CD4-positive, alpha-beta T cell (primary cell): ENCODE measurements at regions not wholly inside any gene's neighbourhood (a gene's known extent, or its start where the extent isn't known, plus 50 kb on each side); places are given as distances from the start of the nearest gene placed in this dataset.

Experiments used
- ATAC-seq: fragments of 200-7000 bp; cut with Tn5 transposase; one replicate; pipeline ENCODE4 v1.10.0; 2022; ENCODE audit warnings: mild to moderate bottlenecking; ENCODE audit not compliant: poor library complexity
- CTCF ChIA-PET: fragments of 350-600 bp; sonication (Branson Sonifier 250); formaldehyde crosslinking; loops from one replicate; lab custom pipeline; 2021; ENCODE audit warnings: antibody characterized with exemption, inconsistent platforms; lab: Charles Lee
- POLR2A ChIA-PET: fragments of 350-600 bp; sonication (Branson Sonifier 250); formaldehyde crosslinking; loops from one replicate; lab custom pipeline; 2021; ENCODE audit warnings: antibody characterized with exemption, inconsistent platforms; lab: Charles Lee
- DNase-seq, 14 experiments: peaks; one replicate each; pipeline ENCODE4 v3.0.0-alpha.2; 2013 to 2020; ENCODE audit warnings: mixed read lengths in 2 of 14
- H3K27ac ChIP-seq, 2 donors: one replicate each; pipeline versions ENCODE4 v1.5.1 to v1.7.0; 2013; ENCODE audit warnings: low read length in 2 of 2, low read depth in 1 of 2, mild to moderate bottlenecking in 1 of 2
- H3K27me3 ChIP-seq, 2 experiments: 1 replicate in 1 of 2; 2 replicates in 1 of 2; pipeline versions ENCODE4 v1.6.1 to v1.7.0; 2013; ENCODE audit warnings: low read length in 2 of 2, control low read depth in 1 of 2, mild to moderate bottlenecking in 1 of 2, moderate library complexity in 1 of 2; ENCODE audit not compliant: insufficient read depth in 2 of 2, control insufficient read depth in 1 of 2
- H3K36me3 ChIP-seq: one replicate; pipeline ENCODE4 v1.6.1; 2013; ENCODE audit warnings: low read length, control low read depth; ENCODE audit not compliant: insufficient read depth
- H3K4me1 ChIP-seq: one replicate; pipeline ENCODE4 v1.6.1; 2013; ENCODE audit warnings: low read length, control low read depth; ENCODE audit not compliant: insufficient read depth
- H3K4me3 ChIP-seq: one replicate; pipeline ENCODE4 v1.5.1; 2013; ENCODE audit warnings: mild to moderate bottlenecking, low read length, moderate library complexity
- H3K9me3 ChIP-seq, 2 experiments: 1 replicate in 1 of 2; 2 replicates in 1 of 2; pipeline versions ENCODE4 v1.6.1 to v1.7.0; 2013; ENCODE audit warnings: low read length in 2 of 2, mild to moderate bottlenecking in 2 of 2, control low read depth in 1 of 2, moderate library complexity in 1 of 2; ENCODE audit not compliant: control insufficient read depth in 1 of 2, insufficient read depth in 1 of 2
- H3K27ac Mint-ChIP-seq: one replicate; pipeline ENCODE4 v1.8.0; 2020; ENCODE audit warnings: mixed read lengths
- H3K27me3 Mint-ChIP-seq: one replicate; pipeline ENCODE4 v1.8.0; 2021; ENCODE audit warnings: mixed read lengths
- H3K36me3 Mint-ChIP-seq: one replicate; pipeline ENCODE4 v1.8.0; 2021; ENCODE audit warnings: low read depth, mixed read lengths
- H3K4me1 Mint-ChIP-seq: one replicate; pipeline ENCODE4 v1.8.0; 2021; ENCODE audit warnings: low read depth, mixed read lengths
- H3K4me3 Mint-ChIP-seq: one replicate; pipeline ENCODE4 v1.8.0; 2020; ENCODE audit warnings: mild to moderate bottlenecking, mixed read lengths
- H3K9me3 Mint-ChIP-seq: one replicate; pipeline ENCODE4 v1.8.0; 2020; ENCODE audit warnings: mixed read lengths
- intact Hi-C, 2 experiments: fragments of 100-400 bp; cut with DNase I in 1 of 2; cut with micrococcal nuclease in 1 of 2; formaldehyde crosslinking; loops; one replicate each; pipeline versions ENCODE4 v1.15.1 to v1.9.0; 2023 to 2025; cut with DNase I, micrococcal nuclease
- TF ChIP-seq, protein P1 (sequence below): fragments of 200-600 bp; IDR thresholded peaks from one replicate; pipeline ENCODE4 v1.8.0; 2022; ENCODE audit warnings: antibody characterized with exemption, mild to moderate bottlenecking

DNA sequence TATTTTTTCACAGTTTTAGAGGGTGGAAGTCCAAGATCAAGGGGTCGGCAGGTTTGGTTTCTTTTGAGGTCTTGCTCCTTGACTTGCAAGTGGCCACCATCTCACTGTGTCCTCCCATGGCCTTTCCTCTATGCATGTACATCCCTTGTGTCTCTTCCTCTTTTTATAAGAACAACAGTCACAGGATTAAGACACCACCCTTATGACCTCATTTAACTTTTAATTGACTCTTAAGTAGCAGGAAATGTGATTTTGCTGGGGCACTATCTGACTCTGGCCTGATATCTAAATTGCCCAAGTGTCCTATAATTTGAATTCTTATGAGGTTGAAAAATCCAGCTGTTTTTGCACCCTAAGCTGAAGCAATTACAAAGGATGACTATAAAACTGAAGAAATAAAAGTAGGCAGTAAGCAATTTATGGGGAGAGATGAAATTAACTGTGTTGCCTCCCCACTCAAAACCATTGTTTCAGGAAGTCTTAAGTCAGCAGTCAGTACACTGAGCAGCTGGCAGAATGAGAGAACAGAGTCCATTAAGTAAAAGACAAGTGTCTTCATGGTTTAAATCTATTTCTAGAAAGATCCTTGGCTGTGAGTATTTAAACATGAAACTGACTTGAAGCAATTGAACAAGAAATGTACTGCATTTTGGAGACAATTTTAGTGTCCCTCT lies 601.3 kb downstream of the SPRY1 start:
- Histone ChIP-seq H3K4me3 (no peak overlapping the region), H3K9me3 (no peaks in the 10 kb centered on the region), H3K4me1 (no peaks in the 10 kb centered on the region), H3K36me3 (no peaks in the 10 kb centered on the region), H3K27me3 (no peaks in the 10 kb centered on the region), H3K27ac (no peak overlapping the region)
- ATAC-seq (no peak), DNase-seq (no peak)
- intact Hi-C loops = no loop called here
- Mint-ChIP-seq H3K27ac (no peak overlapping the region), H3K4me1 (no peaks in the 10 kb centered on the region), H3K9me3 (no peaks in the 10 kb centered on the region), H3K27me3 (no peaks in the 10 kb centered on the region), H3K4me3 (no peak overlapping the region), H3K36me3 (no peaks in the 10 kb centered on the region)
- TF ChIP-seq, protein P1, sequence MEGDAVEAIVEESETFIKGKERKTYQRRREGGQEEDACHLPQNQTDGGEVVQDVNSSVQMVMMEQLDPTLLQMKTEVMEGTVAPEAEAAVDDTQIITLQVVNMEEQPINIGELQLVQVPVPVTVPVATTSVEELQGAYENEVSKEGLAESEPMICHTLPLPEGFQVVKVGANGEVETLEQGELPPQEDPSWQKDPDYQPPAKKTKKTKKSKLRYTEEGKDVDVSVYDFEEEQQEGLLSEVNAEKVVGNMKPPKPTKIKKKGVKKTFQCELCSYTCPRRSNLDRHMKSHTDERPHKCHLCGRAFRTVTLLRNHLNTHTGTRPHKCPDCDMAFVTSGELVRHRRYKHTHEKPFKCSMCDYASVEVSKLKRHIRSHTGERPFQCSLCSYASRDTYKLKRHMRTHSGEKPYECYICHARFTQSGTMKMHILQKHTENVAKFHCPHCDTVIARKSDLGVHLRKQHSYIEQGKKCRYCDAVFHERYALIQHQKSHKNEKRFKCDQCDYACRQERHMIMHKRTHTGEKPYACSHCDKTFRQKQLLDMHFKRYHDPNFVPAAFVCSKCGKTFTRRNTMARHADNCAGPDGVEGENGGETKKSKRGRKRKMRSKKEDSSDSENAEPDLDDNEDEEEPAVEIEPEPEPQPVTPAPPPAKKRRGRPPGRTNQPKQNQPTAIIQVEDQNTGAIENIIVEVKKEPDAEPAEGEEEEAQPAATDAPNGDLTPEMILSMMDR = no peak
- ChIA-PET POLR2A (no interaction called here), CTCF (no interaction called here)

DNA sequence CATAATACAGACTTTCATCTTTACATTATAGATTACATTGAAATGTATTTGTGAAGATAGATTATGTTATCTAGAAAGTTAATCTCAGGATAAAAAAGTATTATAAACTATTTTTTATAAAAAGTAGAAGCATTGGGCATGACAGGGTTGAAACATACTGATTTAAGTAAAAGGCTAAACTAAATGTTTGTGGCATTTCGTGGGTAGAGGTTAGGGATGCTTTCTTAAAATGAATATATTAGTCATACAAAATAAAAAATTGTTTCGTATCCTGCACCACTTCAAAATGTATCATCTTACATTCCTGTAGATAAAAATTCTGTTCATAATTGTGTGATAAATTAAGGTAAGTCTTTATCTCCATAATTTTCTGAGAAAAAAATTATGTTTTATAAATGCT lies 603.6 kb downstream of the SPRY1 start:
- H3K27me3 ChIP-seq = no peaks in the 10 kb centered on the region
- ChIA-PET POLR2A (no interaction called here), CTCF (no interaction called here)
- H3K27ac Mint-ChIP-seq = no peak overlapping the region
- H3K4me3 Mint-ChIP-seq = no peak overlapping the region
- H3K4me1 ChIP-seq = no peaks in the 10 kb centered on the region
- ATAC-seq = no peak
- H3K27ac ChIP-seq = no peak overlapping the region
- H3K9me3 Mint-ChIP-seq = peaks cover 2% of the 10 kb centered on the region
- H3K4me1 Mint-ChIP-seq = no peaks in the 10 kb centered on the region
- TF ChIP-seq, protein P1 = no peak
- no peaks in the 10 kb centered on the region for H3K36me3 ChIP-seq
- no peaks in the 10 kb centered on the region for H3K36me3 Mint-ChIP-seq
- H3K27me3 Mint-ChIP-seq = no peaks in the 10 kb centered on the region
- DNase-seq = no peak
- intact Hi-C loops = no loop called here
- no peaks in the 10 kb centered on the region for H3K9me3 ChIP-seq
- H3K4me3 ChIP-seq = no peak overlapping the region

DNA sequence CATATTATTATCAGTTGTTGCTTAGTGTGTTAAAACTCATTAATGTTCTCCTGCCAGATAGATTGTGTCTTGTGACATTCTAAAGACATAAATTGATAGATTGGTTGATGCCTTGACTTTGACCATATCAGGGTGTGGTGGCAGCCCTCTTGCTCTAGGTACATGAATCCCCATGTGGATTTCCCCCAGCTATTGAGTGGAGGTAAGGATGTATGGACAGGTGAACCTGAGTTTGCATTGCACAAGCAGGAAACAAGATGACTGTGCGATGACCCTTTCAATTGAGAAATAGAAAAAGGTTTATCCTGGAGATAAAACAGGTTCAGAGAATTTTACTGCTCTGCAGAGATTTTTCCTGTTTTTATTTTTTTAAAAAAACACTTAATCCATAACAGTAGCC lies 619.2 kb downstream of the SPRY1 start:
- Mint-ChIP-seq H3K9me3 (no peaks in the 10 kb centered on the region), H3K4me3 (no peak overlapping the region), H3K4me1 (peaks cover 8% of the 10 kb centered on the region), H3K27me3 (no peaks in the 10 kb centered on the region), H3K36me3 (no peaks in the 10 kb centered on the region), H3K27ac (no peak overlapping the region)
- H3K36me3 ChIP-seq = no peaks in the 10 kb centered on the region
- intact Hi-C loops = no loop called here
- TF ChIP-seq, protein P1 = no peak
- ChIA-PET POLR2A (no interaction called here), CTCF (no interaction called here)
- no peak overlapping the region for H3K4me3 ChIP-seq
- DNase-seq = no peak
- no peaks in the 10 kb centered on the region for H3K9me3 ChIP-seq
- H3K27ac ChIP-seq = no peak overlapping the region
- ATAC-seq = no peak
- H3K4me1 ChIP-seq = no peaks in the 10 kb centered on the region
- H3K27me3 ChIP-seq = no peaks in the 10 kb centered on the region
